NCI-H1417 (cell line): ENCODE measurements at regions not wholly inside any gene's neighbourhood (a gene's known extent, or its start where the extent isn't known, plus 50 kb on each side); places are given as distances from the start of the nearest gene placed in this dataset.

Experiments
- DNase-seq, 3 experiments: peaks; one replicate each; lab custom pipeline; 2025; lab: John Stamatoyannopoulos, UW

- no peak for DNase-seq
Observed at GRCh38 chr20:22232473-22232872, 351.9 kb downstream of the FOXA2 start.

DNA sequence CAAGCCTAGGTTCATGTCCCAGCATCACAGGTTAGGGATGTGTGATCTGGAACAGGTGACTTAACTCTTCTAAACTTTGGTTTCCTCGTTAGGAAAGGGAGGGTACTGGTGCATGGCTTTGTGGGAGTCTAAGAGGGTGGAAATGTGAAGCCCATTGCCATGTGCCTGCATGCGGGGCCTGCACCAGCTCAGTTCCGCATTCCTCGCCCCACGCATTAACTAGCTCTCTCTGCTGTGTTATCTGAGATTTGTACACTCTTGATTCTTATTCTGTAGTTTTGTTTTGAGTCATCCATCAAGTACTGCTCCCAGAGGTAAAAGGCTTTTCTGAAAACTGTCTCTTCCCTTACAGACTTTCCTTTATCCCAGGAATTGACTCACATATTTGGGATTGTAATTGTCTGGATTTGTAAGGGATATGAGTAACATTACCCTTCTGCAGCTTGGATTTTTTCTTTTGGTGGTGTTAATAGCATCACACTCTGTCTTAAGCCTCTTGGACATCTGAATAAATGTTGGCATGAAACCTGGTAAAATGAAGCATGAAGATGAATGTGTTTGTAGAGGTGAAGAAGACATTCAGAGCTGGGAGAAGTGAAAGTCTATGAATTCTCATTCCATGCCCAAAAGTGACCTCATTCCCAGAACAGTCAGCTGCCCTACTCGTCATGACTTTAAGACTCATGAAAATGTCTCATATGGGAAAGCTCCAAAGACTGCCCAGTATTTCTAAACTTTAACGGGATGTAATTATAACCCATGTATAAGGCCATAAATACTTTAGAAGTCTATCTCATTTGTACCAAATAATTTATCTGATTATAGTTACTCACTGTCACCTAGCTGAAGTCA, 357.3 kb downstream of the FOXA2 start:
- DNase-seq = no peak

DNA sequence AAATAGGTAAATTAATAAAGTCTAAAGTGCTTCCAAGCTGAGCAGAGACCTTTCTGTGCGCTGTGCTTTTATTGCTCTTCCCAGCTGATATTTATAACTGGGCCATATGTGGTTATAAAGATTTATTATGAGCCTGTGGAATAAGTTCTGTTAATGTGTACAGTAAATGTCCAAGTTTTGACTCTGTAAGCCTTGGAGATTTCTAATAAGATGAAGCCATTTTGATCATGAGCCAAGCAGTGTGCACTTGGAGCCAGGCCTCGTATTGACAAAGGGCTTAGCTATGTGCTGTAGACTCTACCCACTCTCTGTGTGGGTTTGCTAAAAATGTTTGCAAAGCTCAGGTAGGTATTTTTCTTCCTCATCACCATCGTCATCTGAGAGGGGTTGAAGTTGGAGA, 361.1 kb downstream of the FOXA2 start:
- no peak for DNase-seq

GRCh38 chr20:22217712-22218352, 366.5 kb downstream of the FOXA2 start:
- DNase-seq = no peak

GRCh38 chr20:22216984-22217383, 367.4 kb downstream of the FOXA2 start:
- DNase-seq = no peak

GRCh38 chr20:22214296-22214695, 370.1 kb downstream of the FOXA2 start:
- no peak for DNase-seq

DNA sequence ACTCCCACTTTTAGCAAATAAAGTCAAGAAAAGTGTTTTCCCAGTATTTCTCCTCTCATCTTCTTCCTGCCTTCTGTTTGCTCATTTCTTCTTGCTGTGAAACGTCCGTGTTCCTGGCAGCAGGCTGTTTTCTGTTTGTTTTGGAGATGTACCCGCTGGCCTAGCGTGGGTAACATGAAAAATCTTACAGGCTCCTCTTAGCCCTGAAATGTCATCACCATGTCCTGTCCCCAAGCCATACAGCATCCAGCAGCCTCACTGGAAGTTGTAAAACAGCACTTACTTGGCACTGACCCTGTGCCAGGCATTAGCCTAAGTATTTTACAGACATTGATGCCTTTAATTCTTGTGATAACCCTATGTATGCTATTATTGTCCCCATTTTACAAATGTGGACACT, 371.1 kb downstream of the FOXA2 start:
- no peak for DNase-seq

DNA sequence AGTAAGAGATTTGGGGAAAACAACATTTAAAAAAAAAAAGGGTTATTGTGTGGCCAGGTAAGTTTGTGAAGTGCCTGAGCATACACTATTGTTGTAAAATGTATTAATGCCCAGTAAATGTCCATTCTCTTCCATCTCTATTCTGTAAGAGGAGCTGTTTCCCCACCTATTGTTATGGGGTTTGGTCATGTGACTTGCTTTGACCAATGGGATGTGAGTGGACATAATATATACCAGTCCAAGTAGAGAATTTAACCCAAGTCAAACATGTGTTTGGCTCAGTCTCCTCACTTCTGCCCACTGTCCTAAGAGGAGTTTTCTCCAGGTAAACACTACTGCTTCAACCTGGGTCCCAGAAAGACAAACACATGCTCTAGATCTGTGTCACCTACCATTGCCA, 377.1 kb downstream of the FOXA2 start:
- no peak for DNase-seq

GRCh38 chr20:22204801-22205200, 379.6 kb downstream of the FOXA2 start:
- no peak for DNase-seq

DNA sequence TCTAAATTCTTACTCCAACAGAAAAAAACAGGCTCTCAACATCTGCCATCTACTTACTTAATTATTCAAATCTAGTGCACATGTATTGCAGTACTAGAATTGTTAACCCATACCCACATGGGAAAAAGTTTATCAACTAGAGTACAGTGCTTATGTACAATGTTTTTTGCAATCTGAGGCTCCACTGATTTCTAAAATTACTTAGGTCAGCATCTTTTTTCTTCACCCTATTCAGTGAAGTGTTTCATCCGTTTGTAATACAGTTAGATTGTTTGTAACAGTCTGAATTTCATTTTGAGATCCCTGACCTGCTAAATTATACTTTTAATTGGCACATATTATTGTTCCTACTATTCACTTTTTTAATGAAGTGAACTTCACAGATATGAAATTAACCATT, 402.2 kb downstream of the FOXA2 start:
- no peak for DNase-seq

- no peak for DNase-seq
Observed at GRCh38 chr20:22180244-22180643, 404.1 kb downstream of the FOXA2 start.

- DNase-seq = peak in 1 of 3 experiments; percentile 18
Observed at GRCh38 chr20:22160101-22160652, 424.2 kb downstream of the FOXA2 start.

GRCh38 chr20:22159276-22159675, 425.1 kb downstream of the FOXA2 start:
- no peak for DNase-seq

GRCh38 chr20:22127587-22127986, 422.1 kb downstream of the PAX1 start:
- DNase-seq = no peak

DNA sequence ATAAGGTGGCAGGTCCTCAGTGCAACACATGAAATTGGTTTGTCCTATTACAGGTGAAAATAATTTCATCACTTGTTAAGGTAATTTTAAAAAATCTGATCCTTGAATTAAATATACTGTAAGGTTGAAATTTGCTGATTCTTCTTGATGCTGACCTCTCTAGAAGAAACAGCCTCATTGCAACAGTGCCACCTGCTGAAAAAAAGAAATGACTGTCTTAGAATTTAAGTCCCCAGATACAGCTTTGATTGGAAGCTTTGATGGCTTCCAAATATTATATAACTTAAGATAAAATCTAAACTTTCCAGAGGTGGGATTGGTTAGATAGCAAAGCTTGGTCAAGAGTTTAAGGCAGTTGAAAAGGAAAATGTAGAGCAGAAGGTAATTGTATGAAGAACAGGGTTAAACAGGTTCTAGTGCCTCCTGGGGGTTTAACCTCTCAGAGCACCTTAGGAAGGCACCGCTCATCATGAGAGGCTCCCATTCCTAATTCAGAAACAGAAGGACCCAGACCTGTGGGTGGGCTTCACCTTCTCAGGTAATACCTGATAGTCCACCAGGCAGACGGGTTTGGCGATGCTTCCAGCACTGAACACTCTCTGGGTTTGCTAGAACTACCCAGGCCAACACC, 401.0 kb downstream of the PAX1 start:
- peak in 2 of 3 experiments; percentile 15 to 60 for DNase-seq

DNA sequence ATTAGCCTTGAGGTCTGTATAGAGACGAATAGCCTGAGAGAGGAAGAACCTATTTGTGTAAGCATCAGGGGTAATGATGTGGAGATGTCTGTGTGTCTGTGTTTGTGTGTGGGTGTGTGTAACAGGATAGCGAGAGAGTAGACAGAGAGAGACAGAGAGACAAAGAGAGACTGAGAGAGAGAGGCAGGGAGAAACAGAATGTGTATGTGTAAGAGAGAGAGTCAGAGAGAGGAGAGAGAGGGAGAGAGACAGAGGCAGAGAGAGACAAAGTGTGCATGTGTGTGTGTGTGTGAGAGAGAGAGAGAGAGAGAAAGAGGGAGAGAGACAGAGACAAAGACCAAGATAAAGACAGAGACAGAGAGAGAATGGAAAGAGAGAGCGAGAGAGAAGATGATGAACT, 396.1 kb downstream of the PAX1 start:
- no peak for DNase-seq

GRCh38 chr20:22100686-22101085, 395.2 kb downstream of the PAX1 start:
- DNase-seq = no peak

DNA sequence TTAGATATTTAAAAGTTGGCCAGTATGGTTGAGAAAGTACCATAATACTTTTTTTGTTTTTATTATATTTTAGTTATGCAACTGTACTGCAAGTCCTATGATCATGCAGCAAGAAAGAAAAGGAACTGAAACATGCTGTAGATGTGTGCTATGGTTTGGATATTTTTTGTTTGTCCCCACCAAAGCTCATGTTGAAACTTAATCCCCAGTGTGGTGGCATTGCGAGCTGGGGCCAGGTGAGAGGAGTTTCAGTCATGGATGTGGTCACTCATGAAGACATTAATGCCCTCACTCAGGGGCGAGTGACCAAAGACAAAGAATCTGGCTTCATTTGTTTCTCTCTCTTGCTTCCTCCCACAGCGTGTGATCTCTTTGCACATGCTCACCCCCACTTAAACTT, 393.9 kb downstream of the PAX1 start:
- no peak for DNase-seq

GRCh38 chr20:22098511-22098910, 393.0 kb downstream of the PAX1 start:
- DNase-seq = no peak

GRCh38 chr20:22093122-22093521, 387.7 kb downstream of the PAX1 start:
- no peak for DNase-seq

GRCh38 chr20:22088882-22089281, 383.4 kb downstream of the PAX1 start:
- DNase-seq = no peak

DNA sequence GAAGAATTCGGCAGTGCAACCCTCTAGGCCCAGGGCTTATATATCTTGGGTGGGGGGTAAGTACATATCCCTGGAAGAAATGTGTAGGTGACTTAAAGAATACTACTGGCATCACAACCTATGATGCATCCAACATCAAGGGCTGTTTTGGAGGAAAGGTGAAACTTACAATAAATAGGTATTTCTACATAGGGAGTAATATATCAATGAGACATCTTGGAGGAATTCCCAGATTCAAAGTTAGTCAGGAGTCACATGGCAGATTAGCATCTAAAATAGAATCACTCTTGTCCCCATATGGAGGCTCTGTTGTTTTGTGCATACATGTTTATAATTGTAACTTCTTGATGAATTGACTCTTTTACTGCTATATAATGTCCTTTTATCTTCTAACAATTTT, 375.5 kb downstream of the PAX1 start:
- DNase-seq = no peak

DNA sequence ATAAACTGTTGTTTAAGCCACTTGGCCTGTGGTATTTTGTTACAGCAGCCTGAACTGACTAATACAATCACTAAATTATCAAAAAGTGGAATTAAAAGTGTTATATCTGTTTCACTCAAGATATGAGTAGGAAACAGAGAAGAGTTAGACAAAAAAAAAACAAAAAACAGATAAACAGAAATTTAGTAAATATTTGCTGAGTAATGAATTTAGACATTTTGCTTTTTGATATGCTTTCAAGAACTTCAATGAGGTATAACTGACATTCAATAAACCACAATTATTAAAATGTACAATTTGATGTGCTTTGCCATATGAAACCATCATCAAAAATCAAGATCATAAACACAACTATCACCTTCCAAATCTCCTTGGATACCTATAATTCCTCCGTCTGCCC, 369.2 kb downstream of the PAX1 start:
- DNase-seq = no peak
